ENCODE measurements at regions not wholly inside any gene's neighbourhood (a gene's known extent, or its start where the extent isn't known, plus 50 kb on each side); places are given as distances from the start of the nearest gene placed in this dataset.

- no peak for TF ChIP-seq CTCF (IDR thresholded peaks at IDR 0.05; ENCODE audit: low read depth, low read length)
- no peak overlapping the region for H3K4me3 ChIP-seq (ENCODE audit: low read depth, low read length)
Observed at GRCh38 chr20:33908336-33908735, 85.4 kb upstream of the RALY start.

GRCh38 chr20:33908868-33909267, 84.8 kb upstream of the RALY start:
- TF ChIP-seq CTCF (IDR thresholded peaks at IDR 0.05; ENCODE audit: low read depth, low read length): no peak

GRCh38 chr20:33909331-33909921, 84.3 kb upstream of the RALY start:
- TF ChIP-seq CTCF (IDR thresholded peaks at IDR 0.05; ENCODE audit: low read depth, low read length): no peak
- H3K4me3 ChIP-seq (ENCODE audit: low read depth, low read length): no peak overlapping the region

More at GRCh38 chr20:33908868-33909267, 84.8 kb upstream of the RALY start:
- no peak overlapping the region for H3K4me3 ChIP-seq (ENCODE audit: low read depth, low read length)

GRCh38 chr20:33910056-33910455, 83.7 kb upstream of the RALY start:
- no peak for TF ChIP-seq CTCF (IDR thresholded peaks at IDR 0.05; ENCODE audit: low read depth, low read length)
- H3K4me3 ChIP-seq (ENCODE audit: low read depth, low read length): no peak overlapping the region

GRCh38 chr20:33910529-33911327, 83.0 kb upstream of the RALY start:
- no peak overlapping the region for H3K4me3 ChIP-seq (ENCODE audit: low read depth, low read length)
- no peak for TF ChIP-seq CTCF (IDR thresholded peaks at IDR 0.05; ENCODE audit: low read depth, low read length)

- TF ChIP-seq CTCF (IDR thresholded peaks at IDR 0.05; ENCODE audit: low read depth, low read length): peak; percentile 23
- H3K4me3 ChIP-seq (ENCODE audit: low read depth, low read length): no peak overlapping the region
Observed at GRCh38 chr20:33914919-33915318, 78.8 kb upstream of the RALY start.

- no peak overlapping the region for H3K4me3 ChIP-seq (ENCODE audit: low read depth, low read length)
- peak; percentile 42 for TF ChIP-seq CTCF (IDR thresholded peaks at IDR 0.05; ENCODE audit: low read depth, low read length)
Observed at GRCh38 chr20:33915726-33916331, 77.9 kb upstream of the RALY start.
